ENCODE measurements at regions not wholly inside any gene's neighbourhood (a gene's known extent, or its start where the extent isn't known, plus 50 kb on each side); places are given as distances from the start of the nearest gene placed in this dataset.

- TF ChIP-seq, protein P1, sequence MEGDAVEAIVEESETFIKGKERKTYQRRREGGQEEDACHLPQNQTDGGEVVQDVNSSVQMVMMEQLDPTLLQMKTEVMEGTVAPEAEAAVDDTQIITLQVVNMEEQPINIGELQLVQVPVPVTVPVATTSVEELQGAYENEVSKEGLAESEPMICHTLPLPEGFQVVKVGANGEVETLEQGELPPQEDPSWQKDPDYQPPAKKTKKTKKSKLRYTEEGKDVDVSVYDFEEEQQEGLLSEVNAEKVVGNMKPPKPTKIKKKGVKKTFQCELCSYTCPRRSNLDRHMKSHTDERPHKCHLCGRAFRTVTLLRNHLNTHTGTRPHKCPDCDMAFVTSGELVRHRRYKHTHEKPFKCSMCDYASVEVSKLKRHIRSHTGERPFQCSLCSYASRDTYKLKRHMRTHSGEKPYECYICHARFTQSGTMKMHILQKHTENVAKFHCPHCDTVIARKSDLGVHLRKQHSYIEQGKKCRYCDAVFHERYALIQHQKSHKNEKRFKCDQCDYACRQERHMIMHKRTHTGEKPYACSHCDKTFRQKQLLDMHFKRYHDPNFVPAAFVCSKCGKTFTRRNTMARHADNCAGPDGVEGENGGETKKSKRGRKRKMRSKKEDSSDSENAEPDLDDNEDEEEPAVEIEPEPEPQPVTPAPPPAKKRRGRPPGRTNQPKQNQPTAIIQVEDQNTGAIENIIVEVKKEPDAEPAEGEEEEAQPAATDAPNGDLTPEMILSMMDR (IDR thresholded peaks at IDR 0.05), result no peak
- TF ChIP-seq EP300 (IDR thresholded peaks at IDR 0.05), result no peak
- no peak for TF ChIP-seq POLR2A (IDR thresholded peaks at IDR 0.05)
- no peak for TF ChIP-seq POLR2AphosphoS5 (IDR thresholded peaks at IDR 0.05)
These were observed 250.5 kb downstream of the NR2F1-AS1 start for GRCh38 chr5:93330506-93330905.
